Liver (tissue), 8 donors: ENCODE measurements at regions not wholly inside any gene's neighbourhood (a gene's known extent, or its start where the extent isn't known, plus 50 kb on each side); places are given as distances from the start of the nearest gene placed in this dataset.

Source experiments
- DNase-seq: peaks from one replicate; pipeline ENCODE4 v3.0.0-alpha.2; 2017; ENCODE audit warnings: low spot score
- H3K27ac ChIP-seq, 2 donors: one replicate each; pipeline ENCODE4 v1.7.0; 2013; ENCODE audit warnings: inconsistent platforms in 2 of 2, low read length in 2 of 2, control low read depth in 1 of 2, low read depth in 1 of 2, mild to moderate bottlenecking in 1 of 2
- H3K27me3 ChIP-seq, 4 donors: one replicate each; pipeline versions ENCODE4 v1.6.1 to v1.7.0; 2013; ENCODE audit warnings: low read length in 3 of 4, inconsistent platforms in 1 of 4, mild to moderate bottlenecking in 1 of 4, moderate library complexity in 1 of 4; ENCODE audit not compliant: control insufficient read depth in 4 of 4, insufficient read depth in 4 of 4
- H3K36me3 ChIP-seq, 4 donors: one replicate each; pipeline versions ENCODE4 v1.6.1 to v1.7.0; 2013; ENCODE audit warnings: low read length in 3 of 4, mild to moderate bottlenecking in 3 of 4, low read depth in 1 of 4, moderate library complexity in 1 of 4; ENCODE audit not compliant: control insufficient read depth in 4 of 4, insufficient read depth in 3 of 4
- H3K4me1 ChIP-seq, 4 donors: one replicate each; pipeline versions ENCODE4 v1.6.1 to v1.7.0; 2013; ENCODE audit warnings: low read length in 3 of 4, mild to moderate bottlenecking in 3 of 4, moderate library complexity in 1 of 4; ENCODE audit not compliant: control insufficient read depth in 4 of 4, insufficient read depth in 4 of 4
- H3K4me3 ChIP-seq, 3 donors: one replicate each; pipeline versions ENCODE4 v1.6.1 to v1.7.0; 2013; ENCODE audit warnings: low read length in 3 of 3, control low read depth in 1 of 3, low read depth in 1 of 3, mild to moderate bottlenecking in 1 of 3
- H3K9ac ChIP-seq, 2 donors: one replicate each; pipeline ENCODE4 v1.7.0; 2013; ENCODE audit warnings: low read length in 2 of 2, mild to moderate bottlenecking in 2 of 2, moderate library complexity in 2 of 2, control low read depth in 1 of 2, low read depth in 1 of 2
- H3K9me3 ChIP-seq, 4 donors: one replicate each; pipeline versions ENCODE4 v1.6.1 to v1.7.0; 2013; ENCODE audit warnings: low read length in 3 of 4; ENCODE audit not compliant: control insufficient read depth in 4 of 4
- ATF3 ChIP-seq: IDR thresholded peaks from 2 replicates; pipeline ENCODE4 v1.6.1; 2016; ENCODE audit warnings: antibody characterized with exemption
- EGR1 ChIP-seq, 2 donors: IDR thresholded peaks; 2 replicates each; pipeline ENCODE4 v1.6.1; 2016 to 2018; ENCODE audit warnings: antibody characterized with exemption in 2 of 2, low read depth in 2 of 2
- FOXA1 ChIP-seq: IDR thresholded peaks from 2 replicates; pipeline ENCODE4 v1.6.1; 2016; ENCODE audit warnings: antibody characterized with exemption
- FOXA2 ChIP-seq: IDR thresholded peaks from 2 replicates; pipeline ENCODE4 v1.6.1; 2016; ENCODE audit warnings: antibody characterized with exemption
- GABPA ChIP-seq, 2 donors: IDR thresholded peaks in 1 of 2; conservative IDR thresholded peaks in 1 of 2; 2 replicates each; pipeline ENCODE4 v1.6.1; 2016; ENCODE audit warnings: antibody characterized with exemption in 2 of 2, mild to moderate bottlenecking in 1 of 2, moderate library complexity in 1 of 2
- HNF4A ChIP-seq, 2 donors: conservative IDR thresholded peaks; 2 replicates each; pipeline ENCODE4 v1.6.1; 2016; ENCODE audit warnings: antibody characterized with exemption in 2 of 2, mild to moderate bottlenecking in 2 of 2
- HNF4G ChIP-seq: IDR thresholded peaks from 2 replicates; pipeline ENCODE4 v1.6.1; 2016; ENCODE audit warnings: antibody characterized with exemption
- JUND ChIP-seq, 2 donors: IDR thresholded peaks; 2 replicates each; pipeline ENCODE4 v1.6.1; 2016; ENCODE audit warnings: antibody characterized with exemption in 2 of 2
- NR2F2 ChIP-seq: IDR thresholded peaks from 2 replicates; pipeline ENCODE4 v1.6.1; 2016; ENCODE audit warnings: antibody characterized with exemption
- RAD21 ChIP-seq, 2 donors: IDR thresholded peaks; 2 replicates each; pipeline ENCODE4 v1.6.1; 2016; ENCODE audit warnings: antibody characterized with exemption in 2 of 2, mild to moderate bottlenecking in 2 of 2
- REST ChIP-seq: IDR thresholded peaks from 2 replicates; pipeline ENCODE4 v1.6.1; 2016; ENCODE audit warnings: antibody characterized with exemption, mild to moderate bottlenecking
- RXRA ChIP-seq, 2 donors: IDR thresholded peaks; 2 replicates each; pipeline ENCODE4 v1.6.1; 2017 to 2018; ENCODE audit warnings: antibody characterized with exemption in 2 of 2, mild to moderate bottlenecking in 1 of 2
- SP1 ChIP-seq: IDR thresholded peaks from 2 replicates; pipeline ENCODE4 v1.6.1; 2018; ENCODE audit warnings: antibody characterized with exemption, mild to moderate bottlenecking
- TAF1 ChIP-seq: conservative IDR thresholded peaks from 2 replicates; pipeline ENCODE4 v1.6.1; 2016; ENCODE audit warnings: antibody characterized with exemption, mild to moderate bottlenecking
- YY1 ChIP-seq: IDR thresholded peaks from 2 replicates; pipeline ENCODE4 v1.6.1; 2016; ENCODE audit warnings: antibody characterized with exemption, mild to moderate bottlenecking
- WGBS: extraction: QIAGEN DNeasy Blood & Tissue Kit; methylation state at CpG from one replicate; pipeline ENCODE4 v1.1.7; 2013; 5-methylcytosine and 5-hydroxymethylcytosine counted together
- TF ChIP-seq, protein P1 (sequence below): IDR thresholded peaks from 2 replicates; pipeline ENCODE4 v1.6.1; 2016; ENCODE audit warnings: antibody characterized with exemption
- TF ChIP-seq, protein P2 (sequence below): IDR thresholded peaks from 2 replicates; pipeline ENCODE4 v1.6.1; 2016; ENCODE audit warnings: antibody characterized with exemption
- TF ChIP-seq, protein P3 (sequence below): fragments of 150-350 bp; IDR thresholded peaks from 2 replicates; pipeline ENCODE4 v1.5.1; 2017; ENCODE audit warnings: improper control_type of control experiment, low read depth, low read length; ENCODE audit not compliant: missing input control
- donor health status: healthy.
- donor health status: healthy.
- donor health status: healthy.
- donor health status: healthy.
- donor health status: healthy.

- Histone ChIP-seq H3K4me1 (no peaks in the 10 kb centered on the region), H3K9me3 (peaks cover 0 to 7% (median 0%) of the 10 kb centered on the region in 4 donors), H3K4me3 (no peak overlapping the region), H3K27ac (no peak overlapping the region), H3K27me3 (peaks cover 5 to 37% (median 13%) of the 10 kb centered on the region in 4 donors), H3K36me3 (no peaks in the 10 kb centered on the region), H3K9ac (no peak overlapping the region)
- TF ChIP-seq, protein P1, sequence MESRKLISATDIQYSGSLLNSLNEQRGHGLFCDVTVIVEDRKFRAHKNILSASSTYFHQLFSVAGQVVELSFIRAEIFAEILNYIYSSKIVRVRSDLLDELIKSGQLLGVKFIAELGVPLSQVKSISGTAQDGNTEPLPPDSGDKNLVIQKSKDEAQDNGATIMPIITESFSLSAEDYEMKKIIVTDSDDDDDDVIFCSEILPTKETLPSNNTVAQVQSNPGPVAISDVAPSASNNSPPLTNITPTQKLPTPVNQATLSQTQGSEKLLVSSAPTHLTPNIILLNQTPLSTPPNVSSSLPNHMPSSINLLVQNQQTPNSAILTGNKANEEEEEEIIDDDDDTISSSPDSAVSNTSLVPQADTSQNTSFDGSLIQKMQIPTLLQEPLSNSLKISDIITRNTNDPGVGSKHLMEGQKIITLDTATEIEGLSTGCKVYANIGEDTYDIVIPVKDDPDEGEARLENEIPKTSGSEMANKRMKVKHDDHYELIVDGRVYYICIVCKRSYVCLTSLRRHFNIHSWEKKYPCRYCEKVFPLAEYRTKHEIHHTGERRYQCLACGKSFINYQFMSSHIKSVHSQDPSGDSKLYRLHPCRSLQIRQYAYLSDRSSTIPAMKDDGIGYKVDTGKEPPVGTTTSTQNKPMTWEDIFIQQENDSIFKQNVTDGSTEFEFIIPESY: no peak
- TF ChIP-seq HNF4G (no peak), NR2F2 (no peak), ATF3 (no peak), FOXA2 (no peak)
- TF ChIP-seq, protein P2, sequence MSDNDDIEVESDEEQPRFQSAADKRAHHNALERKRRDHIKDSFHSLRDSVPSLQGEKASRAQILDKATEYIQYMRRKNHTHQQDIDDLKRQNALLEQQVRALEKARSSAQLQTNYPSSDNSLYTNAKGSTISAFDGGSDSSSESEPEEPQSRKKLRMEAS: no peak
- DNase-seq: no peak
- WGBS: 3% methylated on average over 17 of the region's 17 CpGs
Measured at GRCh38 chr6:28776269-28777146, 147.3 kb downstream of the TRIM27 start.

DNA sequence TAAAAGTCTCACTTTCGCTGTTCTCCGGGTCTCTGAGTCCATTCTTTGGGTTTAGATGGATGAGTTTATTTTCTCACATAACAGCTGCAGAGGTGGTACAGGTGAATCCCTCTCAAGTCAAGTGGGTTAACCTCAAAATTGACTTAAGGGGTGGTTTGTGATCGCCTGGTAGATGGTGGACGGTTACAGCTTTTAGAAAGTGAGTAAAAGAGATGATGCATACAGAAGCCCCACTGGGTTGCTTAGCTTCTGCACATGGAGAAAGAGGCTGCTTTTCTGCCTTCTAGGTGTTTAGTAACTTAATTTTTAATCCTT, 146.7 kb downstream of the TRIM27 start:
- H3K27me3 ChIP-seq: peaks cover 5 to 39% (median 11%) of the 10 kb centered on the region in 4 donors
- no peak overlapping the region for H3K4me3 ChIP-seq
- no peaks in the 10 kb centered on the region for H3K4me1 ChIP-seq
- H3K36me3 ChIP-seq: no peaks in the 10 kb centered on the region
- no peak for DNase-seq
- H3K9me3 ChIP-seq: peaks cover 0 to 7% (median 0%) of the 10 kb centered on the region in 4 donors
- WGBS: 4% methylated on average over 4 of the region's 4 CpGs
- H3K9ac ChIP-seq: no peak overlapping the region
- TF ChIP-seq NR2F2: no peak
- TF ChIP-seq, protein P3, sequence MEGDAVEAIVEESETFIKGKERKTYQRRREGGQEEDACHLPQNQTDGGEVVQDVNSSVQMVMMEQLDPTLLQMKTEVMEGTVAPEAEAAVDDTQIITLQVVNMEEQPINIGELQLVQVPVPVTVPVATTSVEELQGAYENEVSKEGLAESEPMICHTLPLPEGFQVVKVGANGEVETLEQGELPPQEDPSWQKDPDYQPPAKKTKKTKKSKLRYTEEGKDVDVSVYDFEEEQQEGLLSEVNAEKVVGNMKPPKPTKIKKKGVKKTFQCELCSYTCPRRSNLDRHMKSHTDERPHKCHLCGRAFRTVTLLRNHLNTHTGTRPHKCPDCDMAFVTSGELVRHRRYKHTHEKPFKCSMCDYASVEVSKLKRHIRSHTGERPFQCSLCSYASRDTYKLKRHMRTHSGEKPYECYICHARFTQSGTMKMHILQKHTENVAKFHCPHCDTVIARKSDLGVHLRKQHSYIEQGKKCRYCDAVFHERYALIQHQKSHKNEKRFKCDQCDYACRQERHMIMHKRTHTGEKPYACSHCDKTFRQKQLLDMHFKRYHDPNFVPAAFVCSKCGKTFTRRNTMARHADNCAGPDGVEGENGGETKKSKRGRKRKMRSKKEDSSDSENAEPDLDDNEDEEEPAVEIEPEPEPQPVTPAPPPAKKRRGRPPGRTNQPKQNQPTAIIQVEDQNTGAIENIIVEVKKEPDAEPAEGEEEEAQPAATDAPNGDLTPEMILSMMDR: no peak
- TF ChIP-seq FOXA2: no peak
- TF ChIP-seq HNF4A (conservative IDR thresholded peaks at IDR 0.05): no peak
- TF ChIP-seq, protein P1: no peak
- TF ChIP-seq REST: no peak
- TF ChIP-seq ATF3: no peak
- no peak for TF ChIP-seq RXRA (IDR thresholded peaks at IDR 0.05)
- TF ChIP-seq FOXA1: no peak
- no peak for TF ChIP-seq JUND (IDR thresholded peaks at IDR 0.05)
- no peak for TF ChIP-seq EGR1 (IDR thresholded peaks at IDR 0.05; ENCODE audit: low read depth in 2 of 2)
- TF ChIP-seq SP1: no peak
- TF ChIP-seq YY1: no peak
- TF ChIP-seq GABPA (IDR thresholded peaks at IDR 0.05 in 1 of 2, conservative IDR thresholded peaks at IDR 0.05 in 1 of 2): no peak
- TF ChIP-seq RAD21 (IDR thresholded peaks at IDR 0.05): no peak
- TF ChIP-seq, protein P2: no peak
- no peak for TF ChIP-seq HNF4G
- no peak for TF ChIP-seq TAF1
- H3K27ac ChIP-seq: no peak overlapping the region
